ENCODE measurements at regions not wholly inside any gene's neighbourhood (a gene's known extent, or its start where the extent isn't known, plus 50 kb on each side); places are given as distances from the start of the nearest gene placed in this dataset.
"Not testable (repeated sequence)": the region's sequence is repeated elsewhere in the genome, so short reads cannot be mapped to it uniquely, and the experiment has no call there.

DNA sequence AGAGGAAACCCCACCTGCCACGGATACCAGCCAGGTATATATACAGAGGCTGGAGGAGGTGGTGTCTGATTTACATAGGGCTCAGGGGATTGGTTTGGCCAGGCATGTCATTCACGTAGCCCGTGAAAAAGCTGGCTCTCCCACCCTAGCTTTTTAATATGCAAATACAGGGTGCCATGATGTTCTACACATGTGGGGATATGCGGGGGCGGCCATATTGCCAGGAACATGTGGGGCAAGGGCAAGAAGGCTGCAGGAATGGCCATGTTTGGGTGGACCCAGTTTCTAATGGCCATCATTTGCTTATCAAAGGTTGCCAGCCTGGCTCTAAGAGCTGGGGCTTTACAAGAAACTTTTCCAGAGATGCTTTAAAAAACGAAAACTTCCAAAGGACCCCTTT, 131.5 kb upstream of the KIF5B start (continued):
- no peak for TF ChIP-seq ZFP90 (CRISPR knock-in tag; IDR thresholded peaks at IDR 0.05; ENCODE audit: borderline replicate concordance)
- no peak for TF ChIP-seq MTA3 (CRISPR knock-in tag; IDR thresholded peaks at IDR 0.05)

- H3K79me2 ChIP-seq (ENCODE audit: insufficient read depth, low read length); ATAC-seq; H3K9me3 ChIP-seq (ENCODE audit: low read length); H2AFZ ChIP-seq (ENCODE audit: low read length); H3K27ac ChIP-seq (ENCODE audit: extremely low read length, insufficient read depth, low read length); H4K20me1 ChIP-seq (ENCODE audit: insufficient read depth, low read length); DNase-seq (ENCODE audit: low spot score); H3K4me3 ChIP-seq (replicated peaks in 1 of 3; ENCODE audit: insufficient read depth in 1 of 3, low read depth in 2 of 3, low read length in 3 of 3); POLR2A ChIA-PET; H3K4me1 ChIP-seq (ENCODE audit: insufficient read depth, low read length); BruUV-seq (replicated peaks); H3K9ac ChIP-seq (ENCODE audit: insufficient read depth, low read depth, low read length); intact Hi-C loops (cut with micrococcal nuclease; ENCODE audit: unreplicated experiment); in situ Hi-C loops (cut with HindIII; ENCODE audit: extremely low pct_ligation_motif_present, low pct_unique_long_range_greater_than_20kb); FAIRE-seq; CTCF ChIA-PET (ENCODE audit: low intra/inter-chr PET ratio, low total read pairs); H3K4me2 ChIP-seq (ENCODE audit: low read depth, low read length); H3K36me3 ChIP-seq (replicated peaks in 1 of 2; ENCODE audit: control insufficient read depth in 1 of 2, insufficient read depth in 2 of 2, low read length in 2 of 2); H3K27me3 ChIP-seq (ENCODE audit: control insufficient read depth in 1 of 2, insufficient read depth in 2 of 2, low read length in 2 of 2): not testable (repeated sequence)
- WGBS (ENCODE audit: low lambda C conversion rate), result 56% methylated on average over 5 of the region's 5 CpGs
Measured at GRCh38 chr10:32183652-32184051, 127.4 kb upstream of the KIF5B start.

DNA sequence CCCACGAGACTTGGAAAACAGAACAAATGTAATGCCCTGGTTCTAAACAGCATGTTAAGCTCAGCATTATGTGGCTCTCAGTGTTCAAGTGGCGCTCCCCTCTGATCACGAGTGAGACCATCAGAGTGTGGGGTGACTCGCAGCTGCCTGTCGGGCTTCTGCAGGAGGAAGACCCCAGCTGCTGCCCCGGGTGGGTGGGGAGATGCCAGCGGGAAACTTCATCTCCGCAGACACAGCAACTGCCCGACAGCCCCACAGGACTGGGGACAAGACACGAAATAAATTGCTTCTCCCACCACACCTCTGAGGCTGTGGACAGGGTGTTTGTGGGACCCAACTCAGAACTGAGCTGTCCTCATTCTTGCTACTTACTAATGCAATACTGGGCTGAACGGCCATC, 126.3 kb upstream of the KIF5B start:
- intact Hi-C loops (cut with micrococcal nuclease; ENCODE audit: unreplicated experiment) (no loop called here), in situ Hi-C loops (cut with HindIII; ENCODE audit: extremely low pct_ligation_motif_present, low pct_unique_long_range_greater_than_20kb) (no loop called here)
- DNase-seq (ENCODE audit: low spot score), result no peak
- no peaks in the 10 kb centered on the region for H3K27me3 ChIP-seq (ENCODE audit: control insufficient read depth in 1 of 2, insufficient read depth in 2 of 2, low read length in 2 of 2)
- H3K9me3 ChIP-seq (ENCODE audit: low read length), result no peaks in the 10 kb centered on the region
- no peak for FAIRE-seq
- TF ChIP-seq, protein P1, sequence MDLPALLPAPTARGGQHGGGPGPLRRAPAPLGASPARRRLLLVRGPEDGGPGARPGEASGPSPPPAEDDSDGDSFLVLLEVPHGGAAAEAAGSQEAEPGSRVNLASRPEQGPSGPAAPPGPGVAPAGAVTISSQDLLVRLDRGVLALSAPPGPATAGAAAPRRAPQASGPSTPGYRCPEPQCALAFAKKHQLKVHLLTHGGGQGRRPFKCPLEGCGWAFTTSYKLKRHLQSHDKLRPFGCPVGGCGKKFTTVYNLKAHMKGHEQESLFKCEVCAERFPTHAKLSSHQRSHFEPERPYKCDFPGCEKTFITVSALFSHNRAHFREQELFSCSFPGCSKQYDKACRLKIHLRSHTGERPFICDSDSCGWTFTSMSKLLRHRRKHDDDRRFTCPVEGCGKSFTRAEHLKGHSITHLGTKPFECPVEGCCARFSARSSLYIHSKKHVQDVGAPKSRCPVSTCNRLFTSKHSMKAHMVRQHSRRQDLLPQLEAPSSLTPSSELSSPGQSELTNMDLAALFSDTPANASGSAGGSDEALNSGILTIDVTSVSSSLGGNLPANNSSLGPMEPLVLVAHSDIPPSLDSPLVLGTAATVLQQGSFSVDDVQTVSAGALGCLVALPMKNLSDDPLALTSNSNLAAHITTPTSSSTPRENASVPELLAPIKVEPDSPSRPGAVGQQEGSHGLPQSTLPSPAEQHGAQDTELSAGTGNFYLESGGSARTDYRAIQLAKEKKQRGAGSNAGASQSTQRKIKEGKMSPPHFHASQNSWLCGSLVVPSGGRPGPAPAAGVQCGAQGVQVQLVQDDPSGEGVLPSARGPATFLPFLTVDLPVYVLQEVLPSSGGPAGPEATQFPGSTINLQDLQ (CRISPR knock-in tag; IDR thresholded peaks at IDR 0.05), result no peak
- TF ChIP-seq CTCF (CRISPR knock-in tag; IDR thresholded peaks at IDR 0.05), result peak; percentile 17; the same call in 1 of the 2 replicates
- TF ChIP-seq BORCS8-MEF2B (CRISPR knock-in tag; IDR thresholded peaks at IDR 0.05), result no peak
- TF ChIP-seq ZNF260 (CRISPR knock-in tag; IDR thresholded peaks at IDR 0.05; ENCODE audit: borderline replicate concordance, low read depth), result no peak
- H3K9ac ChIP-seq (ENCODE audit: insufficient read depth, low read depth, low read length), result no peak overlapping the region
- CTCF ChIA-PET (ENCODE audit: low intra/inter-chr PET ratio, low total read pairs), result no interaction called here
- no peak overlapping the region for H3K27ac ChIP-seq (ENCODE audit: extremely low read length, insufficient read depth, low read length)
- no peaks in the 10 kb centered on the region; the same call in 1 of the 2 replicates for H3K4me1 ChIP-seq (ENCODE audit: insufficient read depth, low read length)
- H4K20me1 ChIP-seq (ENCODE audit: insufficient read depth, low read length), result no peaks in the 10 kb centered on the region
- H3K4me3 ChIP-seq (replicated peaks in 1 of 3; ENCODE audit: insufficient read depth in 1 of 3, low read depth in 2 of 3, low read length in 3 of 3), result no peak overlapping the region
- no peaks in the 10 kb centered on the region for H3K36me3 ChIP-seq (replicated peaks in 1 of 2; ENCODE audit: control insufficient read depth in 1 of 2, insufficient read depth in 2 of 2, low read length in 2 of 2)
- ATAC-seq, result no peak
- POLR2A ChIA-PET, result no interaction called here
- no peak overlapping the region for H2AFZ ChIP-seq (ENCODE audit: low read length)
- H3K4me2 ChIP-seq (ENCODE audit: low read depth, low read length), result no peak overlapping the region
- no peaks in the 10 kb centered on the region for H3K79me2 ChIP-seq (ENCODE audit: insufficient read depth, low read length)
- BruUV-seq (replicated peaks), result no TSS peak
- WGBS (ENCODE audit: low lambda C conversion rate), result 46% methylated on average over 10 of the region's 11 CpGs
